ENCODE measurements at regions not wholly inside any gene's neighbourhood (a gene's known extent, or its start where the extent isn't known, plus 50 kb on each side); places are given as distances from the start of the nearest gene placed in this dataset.

DNA sequence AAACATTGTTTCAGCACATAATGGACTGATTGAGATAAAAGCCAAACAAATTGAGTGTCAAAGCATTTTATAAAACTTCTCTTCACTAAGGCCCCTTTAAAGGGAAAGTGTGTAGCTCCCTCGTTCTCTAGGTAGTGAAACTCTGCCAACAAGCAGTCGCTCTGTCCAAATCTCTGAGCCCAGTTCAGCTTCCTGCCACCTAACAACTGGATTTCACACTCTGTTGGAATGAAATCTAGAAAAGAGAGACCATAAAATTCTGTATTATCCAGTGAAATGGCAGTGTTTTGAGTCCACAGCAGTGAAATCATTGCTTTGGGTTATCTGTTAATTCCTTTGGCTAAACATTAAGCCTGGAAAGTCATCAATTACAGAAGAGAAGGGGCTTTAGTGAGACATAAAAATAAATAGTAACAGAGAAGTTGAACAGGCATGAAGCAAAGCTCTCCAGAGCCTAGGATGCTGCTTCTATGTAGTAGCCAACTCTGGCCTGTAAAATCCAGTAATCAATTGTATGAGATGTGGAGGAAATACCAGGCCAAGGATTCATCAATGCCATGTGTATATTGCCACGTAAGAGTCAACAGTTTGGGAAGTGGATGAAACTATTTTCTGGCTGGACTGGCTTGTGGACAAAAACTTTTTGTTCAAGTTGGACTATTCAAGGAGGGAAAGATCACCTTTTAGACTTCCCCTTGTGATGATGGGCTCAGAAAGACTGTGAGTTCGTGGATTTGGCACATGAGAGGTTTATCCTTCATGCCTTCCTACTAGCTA, 122.5 kb downstream of the WIF1 start:
- TF ChIP-seq, protein P1, sequence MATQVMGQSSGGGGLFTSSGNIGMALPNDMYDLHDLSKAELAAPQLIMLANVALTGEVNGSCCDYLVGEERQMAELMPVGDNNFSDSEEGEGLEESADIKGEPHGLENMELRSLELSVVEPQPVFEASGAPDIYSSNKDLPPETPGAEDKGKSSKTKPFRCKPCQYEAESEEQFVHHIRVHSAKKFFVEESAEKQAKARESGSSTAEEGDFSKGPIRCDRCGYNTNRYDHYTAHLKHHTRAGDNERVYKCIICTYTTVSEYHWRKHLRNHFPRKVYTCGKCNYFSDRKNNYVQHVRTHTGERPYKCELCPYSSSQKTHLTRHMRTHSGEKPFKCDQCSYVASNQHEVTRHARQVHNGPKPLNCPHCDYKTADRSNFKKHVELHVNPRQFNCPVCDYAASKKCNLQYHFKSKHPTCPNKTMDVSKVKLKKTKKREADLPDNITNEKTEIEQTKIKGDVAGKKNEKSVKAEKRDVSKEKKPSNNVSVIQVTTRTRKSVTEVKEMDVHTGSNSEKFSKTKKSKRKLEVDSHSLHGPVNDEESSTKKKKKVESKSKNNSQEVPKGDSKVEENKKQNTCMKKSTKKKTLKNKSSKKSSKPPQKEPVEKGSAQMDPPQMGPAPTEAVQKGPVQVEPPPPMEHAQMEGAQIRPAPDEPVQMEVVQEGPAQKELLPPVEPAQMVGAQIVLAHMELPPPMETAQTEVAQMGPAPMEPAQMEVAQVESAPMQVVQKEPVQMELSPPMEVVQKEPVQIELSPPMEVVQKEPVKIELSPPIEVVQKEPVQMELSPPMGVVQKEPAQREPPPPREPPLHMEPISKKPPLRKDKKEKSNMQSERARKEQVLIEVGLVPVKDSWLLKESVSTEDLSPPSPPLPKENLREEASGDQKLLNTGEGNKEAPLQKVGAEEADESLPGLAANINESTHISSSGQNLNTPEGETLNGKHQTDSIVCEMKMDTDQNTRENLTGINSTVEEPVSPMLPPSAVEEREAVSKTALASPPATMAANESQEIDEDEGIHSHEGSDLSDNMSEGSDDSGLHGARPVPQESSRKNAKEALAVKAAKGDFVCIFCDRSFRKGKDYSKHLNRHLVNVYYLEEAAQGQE (IDR thresholded peaks at IDR 0.05; ENCODE audit: insufficient read depth in 1 of 2, low read depth in 2 of 2, low read length in 2 of 2): no peak
- TF ChIP-seq POLR2AphosphoS5 (IDR thresholded peaks at IDR 0.05; ENCODE audit: low read depth, low read length) (no peak), TAF1 (IDR thresholded peaks at IDR 0.05; ENCODE audit: borderline replicate concordance, insufficient read depth, low read length) (no peak), SIN3A (IDR thresholded peaks at IDR 0.05; ENCODE audit: borderline replicate concordance, insufficient read depth, low read length) (no peak), FOXP2 (optimal IDR thresholded peaks at IDR 0.05; ENCODE audit: borderline replicate concordance, extremely low read depth, extremely low read length, insufficient read depth) (no peak)

GRCh38 chr12:64999148-64999425, 122.0 kb downstream of the WIF1 start:
- TF ChIP-seq SIN3A (IDR thresholded peaks at IDR 0.05; ENCODE audit: borderline replicate concordance, insufficient read depth, low read length) (no peak), FOXP2 (optimal IDR thresholded peaks at IDR 0.05; ENCODE audit: borderline replicate concordance, extremely low read depth, extremely low read length, insufficient read depth) (no peak), POLR2AphosphoS5 (IDR thresholded peaks at IDR 0.05; ENCODE audit: low read depth, low read length) (no peak), TAF1 (IDR thresholded peaks at IDR 0.05; ENCODE audit: borderline replicate concordance, insufficient read depth, low read length) (no peak)
- TF ChIP-seq, protein P1 (IDR thresholded peaks at IDR 0.05; ENCODE audit: insufficient read depth in 1 of 2, low read depth in 2 of 2, low read length in 2 of 2): no peak
